MG63 (cell line): ENCODE measurements at regions not wholly inside any gene's neighbourhood (a gene's known extent, or its start where the extent isn't known, plus 50 kb on each side); places are given as distances from the start of the nearest gene placed in this dataset.

Source experiments
- DNase-seq: peaks from one replicate; pipeline ENCODE4 v3.0.0-alpha.2; 2020
- H3K27me3 ChIP-seq: fragments of 250-450 bp; sonication (Bioruptor Pico); 2 replicates; pipeline ENCODE4 v1.5.1; 2020; ENCODE audit warnings: mild to moderate bottlenecking, moderate library complexity
- H3K36me3 ChIP-seq: fragments of 250-450 bp; sonication (Bioruptor Pico); 2 replicates; pipeline ENCODE4 v1.5.1; 2020; ENCODE audit warnings: mild to moderate bottlenecking, moderate library complexity
- H3K4me3 ChIP-seq: fragments of 250-450 bp; sonication (Bioruptor Pico); 2 replicates; pipeline ENCODE4 v1.5.1; 2020; ENCODE audit warnings: mild to moderate bottlenecking, moderate library complexity
- H3K9me3 ChIP-seq: fragments of 250-450 bp; sonication (Bioruptor Pico); 2 replicates; pipeline ENCODE4 v1.5.1; 2020; ENCODE audit warnings: mild to moderate bottlenecking, moderate library complexity

DNA sequence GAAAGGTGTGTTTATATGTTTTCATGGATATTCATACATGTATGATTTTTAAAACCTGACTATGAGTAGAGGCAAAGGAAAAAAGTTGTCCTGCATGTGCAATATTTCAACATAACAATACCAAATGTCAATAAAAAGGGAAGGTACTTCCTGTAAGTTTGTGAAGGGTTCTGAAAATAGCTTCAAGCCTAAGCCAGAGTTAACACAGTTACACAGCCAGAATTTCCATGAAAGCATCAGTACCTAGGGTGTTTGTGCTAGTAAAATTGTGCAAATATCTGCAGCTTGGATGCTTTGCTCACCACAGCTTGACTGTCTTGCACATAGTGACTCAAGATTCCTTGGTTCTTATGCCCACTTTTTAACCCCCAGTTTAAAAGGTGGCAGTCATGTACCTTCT lies 193.1 kb upstream of the FAR2 start:
- no peak for DNase-seq
- H3K36me3 ChIP-seq, result no peaks in the 10 kb centered on the region
- H3K4me3 ChIP-seq, result no peak overlapping the region

DNA sequence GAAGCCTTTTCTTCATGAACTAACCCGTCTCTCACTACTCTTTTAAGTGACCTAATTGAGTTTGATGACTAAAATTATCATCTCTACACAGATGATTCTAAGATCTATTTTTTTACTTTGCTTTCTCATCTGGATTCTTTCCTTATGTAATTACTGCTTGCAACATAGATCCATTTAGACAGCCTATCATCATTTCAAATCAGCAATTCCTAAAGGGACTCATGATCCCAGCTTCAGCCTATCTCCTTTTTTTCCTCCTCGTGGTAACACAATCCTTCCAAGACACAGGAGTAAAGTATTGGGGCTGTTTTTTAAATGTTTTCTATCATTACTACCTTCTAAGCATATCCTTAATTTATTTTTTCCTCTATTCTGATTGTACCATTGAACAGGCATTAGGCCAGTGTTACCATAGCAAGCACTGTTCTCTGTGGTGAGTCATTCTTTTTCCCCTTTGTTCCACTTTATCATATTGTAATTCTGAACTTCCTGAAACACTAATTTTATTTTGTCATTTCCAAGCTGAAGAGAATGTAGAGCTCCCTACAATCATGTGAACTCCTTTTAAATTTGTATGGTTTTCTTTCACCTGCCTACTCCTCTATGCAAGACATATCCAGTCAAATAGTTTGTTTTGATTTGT lies 190.4 kb upstream of the FAR2 start:
- Histone ChIP-seq H3K27me3 (no peaks in the 10 kb centered on the region), H3K9me3 (no peaks in the 10 kb centered on the region), H3K4me3 (no peak overlapping the region), H3K36me3 (no peaks in the 10 kb centered on the region)
- DNase-seq, result no peak

More for the DNA sequence above, 193.1 kb upstream of the FAR2 start:
- no peaks in the 10 kb centered on the region for H3K9me3 ChIP-seq
- H3K27me3 ChIP-seq, result no peaks in the 10 kb centered on the region

DNA sequence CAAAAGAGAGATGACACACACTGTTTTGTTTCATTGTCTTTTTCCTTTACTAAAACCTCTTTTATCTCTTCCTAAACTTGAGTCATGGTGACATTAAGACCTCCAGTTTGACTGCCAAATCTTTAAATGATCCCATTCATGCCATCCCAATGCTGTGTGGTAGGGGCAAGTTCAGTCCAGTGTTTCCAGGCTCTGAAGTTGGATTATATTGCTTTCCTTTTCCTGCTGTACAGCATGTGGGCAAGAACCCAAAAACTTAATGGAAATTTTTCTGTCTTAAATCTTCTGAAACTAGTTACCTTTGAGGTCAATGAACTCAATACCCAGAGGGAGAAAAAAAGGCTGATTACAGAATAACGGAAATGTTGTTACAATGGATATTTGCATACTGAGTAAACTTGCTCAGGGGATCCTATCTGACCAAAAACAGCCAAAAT lies 187.1 kb upstream of the FAR2 start:
- no peak for DNase-seq

DNA sequence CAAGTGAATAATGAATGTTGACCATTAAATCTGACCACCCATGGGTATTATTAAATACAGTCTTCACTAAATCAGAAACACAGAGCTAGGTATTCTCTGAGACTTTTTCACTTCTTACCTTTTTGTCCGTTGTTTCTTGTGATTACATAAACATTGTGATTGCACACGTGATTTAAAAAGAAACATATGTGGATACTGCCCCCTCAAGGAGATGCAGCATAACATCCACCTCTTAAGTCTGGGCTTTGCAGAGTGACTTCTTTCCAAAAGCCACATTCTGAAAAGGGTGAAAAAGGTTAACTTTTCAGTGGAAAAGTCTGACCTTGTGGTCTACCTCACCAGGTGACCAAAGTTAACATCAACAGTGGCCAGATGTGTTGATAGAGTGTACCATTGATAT lies 185.5 kb upstream of the FAR2 start:
- DNase-seq, result no peak
- no peak overlapping the region for H3K4me3 ChIP-seq

More for the DNA sequence above, 187.1 kb upstream of the FAR2 start:
- H3K9me3 ChIP-seq, result no peaks in the 10 kb centered on the region
- H3K27me3 ChIP-seq, result no peaks in the 10 kb centered on the region
- H3K36me3 ChIP-seq, result no peaks in the 10 kb centered on the region
- H3K4me3 ChIP-seq, result no peak overlapping the region

DNA sequence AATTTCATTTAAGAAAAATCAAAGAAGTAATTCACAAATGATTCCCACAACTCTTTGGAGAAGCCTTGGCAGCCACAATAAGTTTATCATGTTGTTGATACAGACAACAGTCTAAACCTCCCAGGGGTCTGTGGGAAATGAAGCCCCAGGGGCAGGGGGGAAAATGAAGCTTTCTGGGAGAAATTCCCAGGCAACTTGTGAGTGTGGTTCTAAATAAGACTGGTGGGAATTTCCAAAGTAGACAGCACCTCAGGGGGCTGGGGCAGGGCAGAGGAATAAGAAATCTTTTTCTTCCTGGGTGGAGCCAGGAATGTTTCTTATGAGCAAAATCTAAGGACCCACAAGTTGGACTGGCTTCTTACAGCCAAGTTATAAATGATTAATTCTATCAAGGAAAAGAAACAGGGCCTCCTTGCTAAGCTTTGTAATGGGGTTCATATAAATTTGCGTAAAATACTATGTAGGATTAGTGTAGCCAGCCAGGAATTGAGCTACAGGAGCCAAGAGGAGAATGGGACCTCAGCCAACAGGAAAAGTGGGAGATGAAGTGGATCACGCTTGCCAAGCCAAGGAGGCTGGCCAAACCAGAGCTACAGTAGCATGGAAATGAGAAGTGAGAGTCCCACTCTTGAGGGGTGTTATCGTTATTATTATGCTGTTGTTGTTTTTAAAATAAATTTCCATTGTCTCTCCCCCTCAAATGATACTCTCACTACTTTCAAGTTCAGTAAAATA lies 182.9 kb upstream of the FAR2 start:
- Histone ChIP-seq H3K27me3 (no peaks in the 10 kb centered on the region; the same call in 1 of the 2 replicates), H3K36me3 (no peaks in the 10 kb centered on the region), H3K4me3 (no peak overlapping the region), H3K9me3 (no peaks in the 10 kb centered on the region)
- DNase-seq, result peak; percentile 75

More for the DNA sequence above, 185.5 kb upstream of the FAR2 start:
- Histone ChIP-seq H3K27me3 (no peaks in the 10 kb centered on the region), H3K36me3 (no peaks in the 10 kb centered on the region), H3K9me3 (no peaks in the 10 kb centered on the region)

DNA sequence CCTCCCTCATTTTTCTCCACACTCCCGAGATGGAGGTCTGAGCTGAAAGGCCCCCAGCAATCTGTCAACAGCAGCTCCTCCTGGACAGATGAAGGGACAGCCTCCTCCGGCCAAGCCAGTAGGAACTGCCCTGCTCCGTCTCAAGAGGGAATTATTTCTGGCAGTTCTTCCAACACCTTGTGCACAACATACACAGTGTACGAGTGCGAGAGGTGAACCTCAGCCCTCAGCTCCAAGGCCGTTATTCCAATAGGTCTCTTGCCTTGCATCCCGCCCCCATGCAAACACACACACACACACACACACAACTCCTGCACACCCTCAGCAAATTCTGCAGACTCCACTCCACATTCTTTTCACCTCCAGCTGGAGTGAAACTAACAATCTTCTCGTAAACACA lies 181.7 kb upstream of the FAR2 start:
- Histone ChIP-seq H3K36me3 (no peaks in the 10 kb centered on the region), H3K9me3 (no peaks in the 10 kb centered on the region), H3K4me3 (no peak overlapping the region), H3K27me3 (no peaks in the 10 kb centered on the region; the same call in 1 of the 2 replicates)
- no peak for DNase-seq

DNA sequence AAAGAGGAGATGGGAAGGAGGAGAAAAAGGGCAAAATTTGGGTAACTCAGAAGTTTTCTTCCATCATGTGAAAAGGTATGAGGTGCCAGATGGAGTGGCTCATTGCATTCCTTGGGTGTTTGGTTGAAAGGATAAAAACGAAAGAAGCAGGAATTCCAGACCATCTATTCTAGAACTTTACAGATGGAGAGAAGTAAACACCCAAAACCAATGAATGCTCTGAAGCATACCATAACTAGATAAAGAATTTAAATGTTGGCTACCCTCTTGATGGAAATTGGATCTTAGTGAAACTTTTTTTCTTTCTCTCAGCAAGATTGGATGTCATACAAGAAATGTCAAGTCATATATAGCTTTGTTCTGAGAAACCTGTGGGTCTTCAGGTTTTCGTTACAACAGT lies 175.6 kb upstream of the FAR2 start:
- no peak overlapping the region for H3K4me3 ChIP-seq
- no peaks in the 10 kb centered on the region; the same call in 1 of the 2 replicates for H3K27me3 ChIP-seq
- no peaks in the 10 kb centered on the region for H3K36me3 ChIP-seq
- no peak for DNase-seq
- H3K9me3 ChIP-seq, result no peaks in the 10 kb centered on the region

DNA sequence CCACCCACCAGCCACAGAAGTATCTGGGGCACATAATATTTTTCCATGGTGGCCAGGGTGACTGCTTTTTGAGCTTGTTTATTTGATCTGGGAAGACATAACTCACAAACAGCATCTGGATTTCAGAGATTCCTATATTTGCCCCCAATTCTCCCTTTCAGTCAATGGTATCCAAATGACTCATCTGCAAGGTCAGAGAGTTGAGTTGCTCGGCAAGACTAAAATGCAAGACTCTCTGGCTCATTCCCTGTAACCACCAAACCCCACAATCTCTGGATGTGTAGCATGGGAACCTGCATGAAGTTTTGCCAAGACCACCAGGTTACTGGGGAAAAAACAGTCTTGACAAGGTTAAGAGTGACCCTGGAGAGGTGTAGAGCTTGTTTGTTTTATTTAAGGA lies 174.9 kb upstream of the FAR2 start:
- no peak overlapping the region for H3K4me3 ChIP-seq
- no peak for DNase-seq
- H3K36me3 ChIP-seq, result no peaks in the 10 kb centered on the region
- H3K27me3 ChIP-seq, result no peaks in the 10 kb centered on the region; the same call in 1 of the 2 replicates
- no peaks in the 10 kb centered on the region for H3K9me3 ChIP-seq

DNA sequence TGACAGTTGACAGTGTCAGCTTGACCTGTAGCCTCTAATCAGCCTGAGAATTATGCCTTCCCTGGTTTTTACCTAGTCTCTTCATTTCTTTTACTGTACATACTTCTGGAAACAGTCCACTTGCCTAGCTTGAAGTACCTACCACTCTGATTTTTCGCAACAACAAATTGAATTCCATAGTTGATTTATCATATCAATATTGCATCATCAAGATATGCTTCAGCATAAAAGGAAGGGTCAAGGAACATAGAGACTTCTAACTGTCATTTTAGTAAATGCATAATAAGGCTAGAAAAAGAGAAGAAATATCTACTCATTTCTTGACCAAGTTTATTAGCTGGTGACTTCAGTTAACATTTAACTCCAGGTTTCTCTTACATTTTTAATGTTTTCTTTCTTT lies 174.2 kb upstream of the FAR2 start:
- no peak for DNase-seq
- no peaks in the 10 kb centered on the region for H3K9me3 ChIP-seq
- H3K36me3 ChIP-seq, result no peaks in the 10 kb centered on the region
- no peak overlapping the region for H3K4me3 ChIP-seq
- H3K27me3 ChIP-seq, result no peaks in the 10 kb centered on the region; the same call in 1 of the 2 replicates

DNA sequence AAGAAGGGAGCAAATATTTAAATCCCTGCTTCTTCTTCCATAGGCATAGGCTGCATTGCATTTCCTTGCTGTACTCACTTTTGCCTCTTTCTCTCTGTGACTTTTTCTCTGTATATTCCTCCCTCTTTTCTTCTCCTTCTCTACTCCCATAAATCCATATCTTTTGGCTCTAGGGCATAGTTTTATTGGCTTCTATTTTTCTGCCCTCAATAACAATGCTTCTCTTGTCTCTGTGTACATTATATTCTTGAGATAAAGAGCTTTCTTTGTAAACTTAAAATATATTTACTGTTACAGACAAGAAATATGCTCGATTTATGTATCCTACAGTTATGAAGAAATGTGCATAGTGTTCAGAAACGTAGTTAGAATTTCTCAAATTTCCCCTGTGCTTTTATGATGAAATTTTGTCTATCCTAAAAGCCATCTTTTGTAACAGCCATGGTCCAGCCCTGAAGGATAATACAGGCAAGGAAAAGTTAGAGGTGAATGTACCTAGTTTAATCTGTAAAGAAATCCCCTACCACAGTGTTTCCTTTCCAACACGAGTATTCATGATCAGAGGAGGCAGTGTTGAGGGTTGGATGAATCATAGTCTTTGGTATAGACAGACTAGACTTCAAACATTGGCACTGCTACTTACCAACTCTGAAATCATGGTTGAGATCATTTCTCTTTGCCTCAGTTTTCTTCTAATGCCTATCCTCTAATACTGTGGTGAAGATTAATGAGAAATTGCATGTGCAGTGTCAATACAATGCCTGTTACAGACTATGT lies 173.3 kb upstream of the FAR2 start:
- no peak for DNase-seq
- H3K27me3 ChIP-seq, result no peaks in the 10 kb centered on the region; the same call in 1 of the 2 replicates
- H3K36me3 ChIP-seq, result no peaks in the 10 kb centered on the region
- no peaks in the 10 kb centered on the region for H3K9me3 ChIP-seq
- H3K4me3 ChIP-seq, result no peak overlapping the region

DNA sequence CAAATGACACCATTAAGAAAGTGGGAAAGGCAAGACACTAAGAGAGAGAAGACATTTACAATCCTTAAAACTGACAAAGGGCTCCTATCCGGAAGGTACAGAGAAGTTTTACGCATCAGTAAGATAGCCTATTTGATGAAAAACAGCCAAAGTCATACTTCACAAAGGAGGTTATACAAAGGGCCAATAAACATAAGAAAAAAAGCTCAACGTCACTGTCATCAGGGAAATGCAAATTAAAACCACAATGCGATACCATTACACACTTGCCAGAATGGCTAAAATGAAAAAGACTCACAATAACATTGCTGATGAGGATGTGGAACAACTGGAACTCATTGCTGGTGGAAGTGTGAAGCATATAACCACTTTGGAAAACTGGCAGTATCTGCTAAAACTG lies 168.6 kb upstream of the FAR2 start:
- 0 out of 2 replicates have a peak, but pooled peaks cover 3% of the 10 kb centered on the region for H3K27me3 ChIP-seq
- H3K36me3 ChIP-seq, result no peaks in the 10 kb centered on the region
- DNase-seq, result no peak
- no peaks in the 10 kb centered on the region; the same call in 1 of the 2 replicates for H3K9me3 ChIP-seq
- no peak overlapping the region for H3K4me3 ChIP-seq

DNA sequence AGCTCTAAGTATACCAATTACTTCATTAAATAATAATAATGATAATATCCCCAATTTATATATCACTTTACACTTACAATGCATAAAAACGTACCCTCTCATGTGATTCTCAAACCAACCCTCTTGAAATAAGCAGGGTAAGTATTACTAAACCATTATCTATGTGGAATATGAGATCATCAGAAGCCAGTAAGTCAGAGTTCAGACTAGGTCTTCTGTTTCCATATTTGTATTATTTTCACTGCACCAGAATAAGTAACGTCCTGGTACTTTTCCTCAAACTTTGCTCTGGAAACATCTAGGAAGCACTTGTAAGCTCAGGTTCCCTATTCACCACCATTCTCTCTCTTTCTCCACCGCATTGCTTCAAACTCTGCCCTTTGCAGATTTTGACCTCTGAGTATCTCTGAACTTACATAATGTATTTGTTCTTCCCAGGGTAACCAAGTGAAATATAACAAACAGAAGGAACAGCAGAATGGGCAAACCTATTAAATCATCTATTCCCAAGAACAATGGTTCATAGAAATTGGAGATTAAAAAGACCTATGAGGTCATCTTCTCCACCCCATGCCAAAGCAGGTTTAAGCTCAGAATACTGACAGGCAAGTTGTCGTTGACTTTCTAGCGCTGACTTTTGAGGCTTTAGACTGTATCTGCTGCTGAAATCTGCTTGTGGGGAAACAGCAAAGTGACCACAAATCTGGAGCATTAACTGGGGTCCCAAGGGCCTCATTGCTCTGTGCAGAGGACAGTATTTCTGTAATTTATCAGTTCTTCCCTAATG lies 161.3 kb upstream of the FAR2 start:
- Histone ChIP-seq H3K27me3 (0 out of 2 replicates have a peak, but pooled peaks cover 3% of the 10 kb centered on the region), H3K36me3 (no peaks in the 10 kb centered on the region), H3K9me3 (no peaks in the 10 kb centered on the region; the same call in 1 of the 2 replicates), H3K4me3 (no peak overlapping the region)
- DNase-seq, result no peak

DNA sequence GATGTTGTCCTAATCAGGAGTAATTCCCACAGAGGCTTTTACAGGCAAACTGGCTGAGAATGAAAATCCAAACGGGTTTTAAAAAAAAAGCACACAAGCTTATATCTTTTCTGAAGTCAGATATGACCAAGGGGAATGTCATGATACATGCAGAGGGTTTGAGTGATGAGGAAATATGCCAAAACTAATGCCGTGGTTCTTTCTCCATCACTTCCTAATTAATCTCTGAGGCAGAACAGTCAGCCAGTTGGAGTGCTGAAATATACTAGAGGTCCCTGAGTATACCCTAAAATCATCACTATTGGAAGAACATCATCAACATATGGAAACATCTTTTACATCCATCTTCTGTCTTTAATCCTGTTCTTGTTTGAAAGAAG lies 160.8 kb upstream of the FAR2 start:
- Histone ChIP-seq H3K4me3 (no peak overlapping the region), H3K27me3 (0 out of 2 replicates have a peak, but pooled peaks cover 3% of the 10 kb centered on the region), H3K36me3 (no peaks in the 10 kb centered on the region), H3K9me3 (no peaks in the 10 kb centered on the region; the same call in 1 of the 2 replicates)
- DNase-seq, result no peak

DNA sequence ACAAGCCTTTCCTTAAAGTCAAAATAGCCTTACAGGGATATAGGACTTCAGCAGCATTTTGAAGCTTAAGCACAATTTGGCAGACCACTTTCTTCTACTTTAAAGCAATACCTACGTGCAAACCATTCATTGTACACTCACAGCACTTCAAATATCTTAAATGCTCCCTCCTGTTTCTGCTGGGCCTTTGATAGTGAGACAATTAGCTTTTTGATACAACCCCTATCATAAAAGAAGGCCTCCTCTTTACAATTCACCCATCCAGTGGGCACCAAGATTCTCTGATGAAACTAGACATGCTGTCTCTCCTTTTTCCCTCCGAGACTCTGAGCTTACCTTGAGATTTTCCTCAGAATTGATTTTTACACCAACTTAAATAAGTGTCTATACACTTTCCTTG lies 157.5 kb upstream of the FAR2 start:
- no peaks in the 10 kb centered on the region for H3K9me3 ChIP-seq
- H3K36me3 ChIP-seq, result no peaks in the 10 kb centered on the region
- no peak overlapping the region for H3K4me3 ChIP-seq
- DNase-seq, result no peak
- H3K27me3 ChIP-seq, result no peaks in the 10 kb centered on the region

DNA sequence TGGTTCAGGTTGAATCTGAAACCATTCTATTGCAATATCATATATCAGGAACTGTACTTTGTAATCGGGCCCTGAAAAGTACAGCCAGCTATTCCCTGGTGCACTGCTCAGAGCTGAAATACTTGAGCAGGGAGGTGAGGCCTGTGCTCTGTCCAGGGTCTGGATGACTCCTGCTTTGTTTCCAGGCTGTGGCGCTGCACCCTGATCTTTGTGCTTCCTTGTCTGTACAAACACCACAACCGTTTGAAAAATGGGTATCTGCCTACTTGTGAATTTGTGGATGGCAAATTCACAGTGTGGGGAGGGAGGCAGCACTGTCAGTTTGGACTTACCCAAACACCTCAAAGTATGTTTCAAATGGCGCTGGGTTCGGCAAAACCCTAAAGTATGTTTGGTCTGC lies 155.4 kb upstream of the FAR2 start:
- no peak for DNase-seq
- H3K36me3 ChIP-seq, result no peaks in the 10 kb centered on the region

DNA sequence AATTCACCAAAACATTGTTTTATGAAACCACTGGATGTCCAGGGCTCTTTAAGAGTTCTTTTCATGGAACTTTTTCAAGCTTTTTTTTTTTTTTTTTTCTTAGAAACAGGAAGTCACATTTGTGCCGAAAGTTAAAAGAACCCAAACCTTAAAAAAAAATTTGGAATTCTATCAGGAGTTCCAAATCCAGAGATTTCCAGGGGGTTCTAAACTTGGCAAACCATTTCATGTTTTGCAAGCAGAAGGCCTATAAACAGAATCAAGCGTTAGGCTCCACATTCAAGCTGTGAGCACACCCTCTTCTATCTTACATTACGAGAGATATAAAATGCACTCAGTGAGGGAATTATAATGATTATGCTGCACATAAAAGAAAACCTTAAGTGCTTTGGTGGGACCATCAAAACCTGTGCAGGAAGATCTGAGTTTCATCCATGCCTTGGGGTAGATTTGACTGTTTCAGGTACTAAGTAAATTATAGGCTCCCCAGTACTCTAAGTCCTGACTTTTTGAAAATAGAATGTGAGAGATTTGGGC lies 154.8 kb upstream of the FAR2 start:
- Histone ChIP-seq H3K27me3 (no peaks in the 10 kb centered on the region), H3K4me3 (no peak overlapping the region), H3K9me3 (no peaks in the 10 kb centered on the region), H3K36me3 (no peaks in the 10 kb centered on the region)
- no peak for DNase-seq

More for the DNA sequence above, 155.4 kb upstream of the FAR2 start:
- Histone ChIP-seq H3K27me3 (no peaks in the 10 kb centered on the region), H3K9me3 (no peaks in the 10 kb centered on the region), H3K4me3 (no peak overlapping the region)
